GM21447 (cell line): ENCODE measurements at regions not wholly inside any gene's neighbourhood (a gene's known extent, or its start where the extent isn't known, plus 50 kb on each side); places are given as distances from the start of the nearest gene placed in this dataset.
"Not testable (repeated sequence)": the region's sequence is repeated elsewhere in the genome, so short reads cannot be mapped to it uniquely, and the experiment has no call there.

Experiments
- ATAC-seq: cut with Tn5 transposase; IDR thresholded peaks from one replicate; pipeline ENCODE4 v1.9.1; 2021; ENCODE audit not compliant: unreplicated experiment

- ATAC-seq: not testable (repeated sequence)
Measured at GRCh38 chr9:129296195-129296594, 118.1 kb upstream of the IER5L start.

DNA sequence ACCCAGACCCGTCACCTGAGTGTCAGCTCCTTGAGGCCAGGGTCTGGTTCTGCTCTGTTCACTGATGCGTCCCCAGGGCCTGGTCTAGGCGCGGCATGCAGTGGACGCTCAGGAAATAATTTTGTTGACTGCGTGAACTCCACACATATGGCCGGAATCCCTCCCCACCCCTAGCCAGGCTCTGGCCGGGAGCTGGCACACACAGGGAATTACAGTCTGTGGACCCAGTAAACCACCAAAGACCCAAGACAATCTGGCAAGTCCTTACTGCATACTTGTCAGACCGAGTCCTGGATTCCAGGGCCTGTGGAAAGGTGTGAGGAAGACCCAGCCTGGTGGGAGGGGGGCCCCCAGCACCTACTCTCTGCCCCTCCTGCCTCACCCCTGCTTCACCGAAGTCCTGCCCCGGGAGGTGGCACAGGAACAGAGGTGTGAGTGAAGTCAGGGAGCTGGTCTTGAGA, 113.0 kb upstream of the IER5L start:
- no peak for ATAC-seq

GRCh38 chr9:129290606-129291005, 112.5 kb upstream of the IER5L start:
- ATAC-seq: no peak

DNA sequence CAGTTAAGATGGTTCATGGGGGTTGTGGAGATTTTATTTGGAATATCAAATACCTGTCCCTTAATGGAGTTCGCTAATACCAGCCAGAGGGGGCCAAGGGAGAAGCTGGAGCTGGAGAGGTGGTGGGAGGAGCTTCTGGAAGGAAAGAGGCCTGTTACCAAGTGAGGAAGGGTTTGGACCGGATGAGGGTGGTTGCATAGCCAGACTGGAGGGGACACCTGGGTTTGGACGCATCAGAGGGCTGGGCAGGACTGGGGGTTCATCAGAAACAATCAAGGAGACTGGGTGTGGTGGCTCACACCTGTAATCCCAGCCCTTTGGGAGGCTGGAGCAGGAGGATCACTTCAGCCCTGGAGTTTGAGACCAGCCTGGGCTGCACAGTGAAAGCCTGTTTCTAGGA, 111.8 kb upstream of the IER5L start:
- no peak for ATAC-seq

GRCh38 chr9:129289131-129289731, 111.2 kb upstream of the IER5L start:
- no peak for ATAC-seq

- no peak for ATAC-seq
Measured at GRCh38 chr9:129287619-129288305, 109.7 kb upstream of the IER5L start.

DNA sequence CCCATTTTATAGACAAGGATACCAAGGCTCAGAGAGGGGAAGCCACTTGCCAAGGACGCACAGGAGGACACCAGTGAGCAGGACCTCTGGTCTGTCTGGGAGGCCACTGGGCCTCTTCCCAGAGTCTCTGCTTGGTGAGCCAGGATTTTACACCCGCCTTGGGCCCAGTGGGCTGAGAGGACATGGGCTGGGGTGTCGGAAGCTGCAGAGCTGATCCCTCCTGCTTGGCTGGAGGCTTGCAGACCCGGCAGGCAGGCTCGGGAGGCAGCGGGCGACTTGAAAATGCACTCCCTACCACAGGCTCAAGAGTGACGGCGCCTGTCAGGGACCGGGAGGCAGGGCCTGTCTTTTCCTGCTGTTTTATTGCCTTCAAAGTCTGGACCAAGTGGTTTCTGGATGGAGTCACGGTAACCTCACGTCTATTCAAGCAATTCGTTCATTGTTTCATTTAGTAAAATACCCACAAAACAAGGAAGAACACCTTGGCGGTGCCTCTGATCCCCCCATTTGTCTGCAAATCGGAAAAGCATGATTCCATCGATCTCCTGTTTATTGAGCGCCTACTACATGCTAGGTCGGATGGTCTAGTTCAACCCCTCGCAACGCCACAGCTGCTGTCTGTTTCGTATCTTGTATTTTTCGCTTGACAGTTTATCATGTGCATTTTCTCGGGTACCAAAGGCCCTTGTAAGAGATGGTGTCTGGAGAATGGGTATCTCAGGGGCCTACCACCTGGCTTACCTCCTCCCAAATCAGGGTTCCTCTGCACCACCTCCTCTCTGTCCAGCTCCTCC, 108.1 kb upstream of the IER5L start:
- no peak for ATAC-seq

- ATAC-seq: no peak
Measured at GRCh38 chr9:129285382-129285781, 107.3 kb upstream of the IER5L start.

GRCh38 chr9:129284607-129285291, 106.7 kb upstream of the IER5L start:
- no peak for ATAC-seq

GRCh38 chr9:129283705-129284606, 105.9 kb upstream of the IER5L start:
- no peak for ATAC-seq

GRCh38 chr9:129283291-129283691, 105.2 kb upstream of the IER5L start:
- no peak for ATAC-seq

GRCh38 chr9:129282731-129283211, 104.7 kb upstream of the IER5L start:
- no peak for ATAC-seq

DNA sequence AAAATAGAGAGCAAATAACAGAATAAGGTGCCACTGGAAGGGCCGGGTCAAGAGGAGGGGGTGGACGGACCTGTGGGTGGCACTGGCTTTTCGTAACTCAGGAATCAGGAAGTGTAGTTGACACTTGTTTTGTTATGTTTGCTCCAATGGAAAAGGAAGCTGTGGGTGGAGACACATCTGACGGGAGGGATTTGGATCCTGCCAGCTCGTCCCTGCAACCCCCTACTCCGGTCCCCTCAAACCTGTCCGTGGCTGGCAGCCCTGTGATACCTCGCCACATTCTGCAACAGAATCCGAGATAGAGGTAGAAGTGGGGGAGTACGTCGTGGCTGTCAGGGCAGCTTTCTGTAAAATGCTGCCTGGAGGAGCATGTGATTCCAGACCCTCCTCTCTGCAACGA, 104.2 kb upstream of the IER5L start:
- ATAC-seq: no peak

DNA sequence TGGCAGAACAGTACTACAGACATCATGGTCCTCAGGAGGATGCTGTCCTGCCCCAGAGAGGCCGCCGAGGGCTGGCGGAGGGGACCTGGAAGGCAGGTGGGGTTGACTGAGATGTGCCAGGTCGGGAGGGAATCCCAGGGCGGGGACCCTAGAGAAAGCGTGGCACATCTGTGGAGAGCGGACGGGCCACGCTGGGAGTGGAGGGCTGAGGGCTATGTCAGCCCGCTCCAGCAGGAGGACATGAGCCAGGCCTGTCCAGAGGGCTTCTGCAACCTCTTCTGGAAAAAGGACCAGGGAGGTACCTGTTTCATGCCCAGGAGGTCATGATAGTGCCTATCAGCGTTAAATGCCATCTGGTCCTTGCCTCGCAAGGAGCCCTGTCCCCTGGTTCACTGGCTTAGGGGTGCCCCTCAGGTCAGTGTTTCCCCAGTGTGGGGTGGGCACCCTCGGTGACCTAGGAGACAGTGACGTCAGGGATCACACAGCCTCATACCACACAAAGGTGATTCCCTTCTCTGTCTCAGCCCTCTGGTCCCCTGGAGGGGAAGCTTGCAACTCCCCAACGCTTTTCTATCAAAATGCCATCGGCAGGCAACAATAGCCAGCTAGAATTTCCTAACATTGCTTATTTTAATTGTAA, 103.6 kb upstream of the IER5L start:
- ATAC-seq: no peak

DNA sequence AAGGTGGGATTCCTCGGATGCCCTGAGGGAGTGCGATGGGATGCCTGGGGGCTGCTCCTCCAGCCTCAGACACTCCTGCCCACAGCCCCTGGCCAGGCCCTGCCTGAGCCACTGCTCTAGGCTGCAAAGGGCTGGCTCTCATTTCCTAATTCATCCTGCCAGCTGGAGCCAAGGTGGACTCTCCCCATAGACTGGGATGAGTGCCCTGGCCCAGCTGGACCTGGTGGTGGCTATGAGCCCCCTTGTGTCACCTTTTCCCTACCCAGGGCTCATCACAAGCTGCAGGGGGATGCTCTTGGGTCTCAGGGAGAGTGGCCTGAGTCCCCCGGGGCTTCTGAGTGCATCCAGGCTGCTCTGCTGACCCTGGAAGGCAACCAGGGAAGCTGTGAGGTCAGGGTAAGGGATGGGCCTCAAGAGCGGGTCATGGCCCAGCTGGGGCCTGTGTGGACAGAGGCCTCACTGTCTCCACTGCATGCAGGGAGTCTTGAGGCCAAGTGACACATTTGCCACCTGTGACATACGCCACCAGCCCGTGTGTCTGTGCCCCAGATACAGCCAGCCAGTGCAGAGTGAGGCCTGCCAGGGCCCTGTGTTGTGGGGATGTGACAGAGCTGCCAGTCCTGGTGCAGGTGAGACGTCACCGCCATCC, 102.7 kb upstream of the IER5L start:
- ATAC-seq: no peak

GRCh38 chr9:129280236-129280622, 102.2 kb upstream of the IER5L start:
- ATAC-seq: no peak

DNA sequence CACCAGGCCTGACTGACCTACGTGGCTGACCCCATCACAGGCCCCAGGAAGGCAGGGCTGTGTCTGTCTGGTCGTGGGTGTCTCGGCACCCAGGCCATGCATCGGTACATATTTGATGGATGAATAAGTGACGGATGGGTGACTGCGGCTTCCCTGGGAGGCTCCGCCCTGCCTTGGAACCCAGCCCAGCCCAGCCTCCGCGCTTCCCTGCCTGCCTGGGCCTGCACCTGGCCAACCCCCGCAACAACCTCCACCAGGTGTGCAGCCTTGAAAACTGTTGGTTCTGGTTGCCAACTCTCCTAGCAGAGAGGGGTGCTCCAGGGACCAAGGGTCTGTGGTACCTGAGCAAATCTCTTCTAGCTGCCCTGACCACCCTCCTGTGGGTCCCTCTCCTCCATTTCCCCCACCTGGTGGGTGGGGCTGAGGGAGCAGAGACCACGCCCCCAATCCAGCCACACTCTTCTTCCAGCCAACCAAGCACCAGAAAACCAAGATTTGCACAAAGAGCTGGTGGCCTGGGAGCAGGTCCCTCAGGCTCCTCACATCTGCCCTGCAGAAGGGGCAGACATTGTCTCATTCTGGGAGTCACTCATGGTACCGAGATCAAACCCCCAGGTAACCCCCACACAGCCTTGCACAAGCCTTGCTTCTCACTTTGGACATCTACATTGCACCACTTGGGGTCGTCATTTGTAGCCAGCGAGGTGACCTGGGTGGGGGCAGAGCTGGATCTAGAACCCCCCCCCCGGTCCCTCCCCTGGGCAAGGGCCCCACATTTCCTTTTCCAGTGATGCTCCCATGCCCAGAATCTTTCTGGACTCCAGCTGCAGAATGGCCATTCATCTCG, 100.6 kb upstream of the IER5L start:
- no peak for ATAC-seq

DNA sequence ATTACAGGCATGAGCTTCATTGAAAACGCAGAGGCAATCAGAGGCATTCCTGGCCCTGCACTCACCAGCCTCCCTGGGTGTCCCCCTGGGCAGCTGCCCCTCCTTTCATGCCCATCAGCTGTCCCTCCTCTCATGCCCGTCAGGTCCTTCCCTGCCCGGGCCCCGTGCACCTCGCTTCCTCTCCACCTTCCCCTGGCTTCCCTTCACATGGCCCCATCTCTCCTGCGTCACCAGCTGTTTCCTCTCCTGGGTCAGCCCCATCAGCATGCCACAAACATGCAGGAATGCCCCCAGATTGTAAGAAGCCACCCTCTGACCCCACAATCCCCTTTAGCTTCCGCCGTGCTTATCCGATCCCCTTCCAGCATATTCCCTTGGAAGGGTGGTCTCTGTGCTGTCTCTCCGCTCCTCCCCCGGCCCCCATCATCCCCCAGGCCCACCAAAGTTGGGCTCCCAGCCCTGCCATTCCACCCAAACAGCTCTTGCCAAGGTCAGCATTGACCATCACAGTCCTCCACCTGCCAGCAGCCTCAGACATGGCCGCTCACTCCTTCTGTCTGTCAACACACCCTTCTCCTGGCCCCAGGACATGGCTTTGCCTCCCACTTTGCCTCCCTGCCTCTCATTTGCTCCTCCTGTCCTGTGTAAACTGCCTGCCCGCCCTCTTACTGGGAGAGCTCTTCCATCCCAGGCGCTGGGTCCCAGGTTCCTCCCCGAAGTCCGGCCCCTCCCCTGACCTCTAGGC, 98.6 kb upstream of the IER5L start:
- no peak for ATAC-seq
